ENCODE measurements at regions not wholly inside any gene's neighbourhood (a gene's known extent, or its start where the extent isn't known, plus 50 kb on each side); places are given as distances from the start of the nearest gene placed in this dataset.

DNA sequence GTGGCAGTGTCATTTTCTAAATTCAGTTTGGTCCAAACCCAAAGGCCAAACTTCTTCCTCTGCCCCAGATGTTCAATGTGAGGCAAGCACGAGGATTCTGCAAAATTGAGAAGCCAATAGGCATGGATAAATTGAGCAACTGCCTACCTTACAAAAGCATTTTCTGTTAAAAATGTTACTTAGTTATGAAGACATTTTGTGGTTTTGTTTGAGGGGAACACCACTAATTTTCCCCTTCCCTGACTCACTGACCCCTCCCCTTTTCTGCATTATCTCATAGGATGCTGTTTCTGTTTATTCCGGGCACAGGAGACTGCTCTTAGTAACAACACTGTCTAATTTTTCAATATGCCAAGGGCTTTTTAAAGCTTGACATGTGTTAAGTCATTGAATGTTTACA, 462.8 kb downstream of the INSC start:
- Histone ChIP-seq H3K27me3 (ENCODE audit: control insufficient read depth in 1 of 2, insufficient read depth in 2 of 2, low read length in 2 of 2) (no peaks in the 10 kb centered on the region), H3K36me3 (replicated peaks in 1 of 2; ENCODE audit: control insufficient read depth in 1 of 2, insufficient read depth in 2 of 2, low read length in 2 of 2) (no peaks in the 10 kb centered on the region), H3K9me3 (ENCODE audit: low read length) (no peaks in the 10 kb centered on the region), H3K79me2 (ENCODE audit: insufficient read depth, low read length) (no peaks in the 10 kb centered on the region), H2AFZ (ENCODE audit: low read length) (no peak overlapping the region), H3K9ac (ENCODE audit: insufficient read depth, low read depth, low read length) (no peak overlapping the region), H3K4me3 (replicated peaks in 1 of 3; ENCODE audit: insufficient read depth in 1 of 3, low read depth in 2 of 3, low read length in 3 of 3) (no peak overlapping the region), H3K27ac (ENCODE audit: extremely low read length, insufficient read depth, low read length) (no peak overlapping the region), H3K4me2 (ENCODE audit: low read depth, low read length) (no peak overlapping the region), H4K20me1 (ENCODE audit: insufficient read depth, low read length) (no peaks in the 10 kb centered on the region), H3K4me1 (ENCODE audit: insufficient read depth, low read length) (no peaks in the 10 kb centered on the region)
- FAIRE-seq (no peak), DNase-seq (ENCODE audit: low spot score) (no peak), ATAC-seq (no peak)
- TF ChIP-seq, protein P1, sequence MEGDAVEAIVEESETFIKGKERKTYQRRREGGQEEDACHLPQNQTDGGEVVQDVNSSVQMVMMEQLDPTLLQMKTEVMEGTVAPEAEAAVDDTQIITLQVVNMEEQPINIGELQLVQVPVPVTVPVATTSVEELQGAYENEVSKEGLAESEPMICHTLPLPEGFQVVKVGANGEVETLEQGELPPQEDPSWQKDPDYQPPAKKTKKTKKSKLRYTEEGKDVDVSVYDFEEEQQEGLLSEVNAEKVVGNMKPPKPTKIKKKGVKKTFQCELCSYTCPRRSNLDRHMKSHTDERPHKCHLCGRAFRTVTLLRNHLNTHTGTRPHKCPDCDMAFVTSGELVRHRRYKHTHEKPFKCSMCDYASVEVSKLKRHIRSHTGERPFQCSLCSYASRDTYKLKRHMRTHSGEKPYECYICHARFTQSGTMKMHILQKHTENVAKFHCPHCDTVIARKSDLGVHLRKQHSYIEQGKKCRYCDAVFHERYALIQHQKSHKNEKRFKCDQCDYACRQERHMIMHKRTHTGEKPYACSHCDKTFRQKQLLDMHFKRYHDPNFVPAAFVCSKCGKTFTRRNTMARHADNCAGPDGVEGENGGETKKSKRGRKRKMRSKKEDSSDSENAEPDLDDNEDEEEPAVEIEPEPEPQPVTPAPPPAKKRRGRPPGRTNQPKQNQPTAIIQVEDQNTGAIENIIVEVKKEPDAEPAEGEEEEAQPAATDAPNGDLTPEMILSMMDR (CRISPR knock-in tag; IDR thresholded peaks at IDR 0.05): no peak
- TF ChIP-seq ZBTB20 (CRISPR knock-in tag; IDR thresholded peaks at IDR 0.05; ENCODE audit: borderline replicate concordance, low read depth): no peak
- no peak for TF ChIP-seq HDAC6 (IDR thresholded peaks at IDR 0.05; ENCODE audit: low read depth, low read length)
- no peak for TF ChIP-seq SATB2 (CRISPR knock-in tag; IDR thresholded peaks at IDR 0.05)
- TF ChIP-seq ZNF747 (CRISPR knock-in tag; IDR thresholded peaks at IDR 0.05; ENCODE audit: borderline replicate concordance): no peak
- TF ChIP-seq HNF4A (CRISPR knock-in tag; IDR thresholded peaks at IDR 0.05): no peak
- TF ChIP-seq, protein P2, sequence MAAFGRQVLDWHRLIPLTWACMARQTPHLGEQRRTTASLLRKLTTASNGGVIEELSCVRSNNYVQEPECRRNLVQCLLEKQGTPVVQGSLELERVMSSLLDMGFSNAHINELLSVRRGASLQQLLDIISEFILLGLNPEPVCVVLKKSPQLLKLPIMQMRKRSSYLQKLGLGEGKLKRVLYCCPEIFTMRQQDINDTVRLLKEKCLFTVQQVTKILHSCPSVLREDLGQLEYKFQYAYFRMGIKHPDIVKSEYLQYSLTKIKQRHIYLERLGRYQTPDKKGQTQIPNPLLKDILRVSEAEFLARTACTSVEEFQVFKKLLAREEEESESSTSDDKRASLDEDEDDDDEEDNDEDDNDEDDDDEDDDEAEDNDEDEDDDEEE (CRISPR knock-in tag; IDR thresholded peaks at IDR 0.05): no peak
- TF ChIP-seq HDAC2 (CRISPR knock-in tag; IDR thresholded peaks at IDR 0.05): no peak
- no peak for TF ChIP-seq IKZF1 (IDR thresholded peaks at IDR 0.05)
- TF ChIP-seq REL (CRISPR knock-in tag; conservative IDR thresholded peaks at IDR 0.05): no peak
- TF ChIP-seq, protein P3, sequence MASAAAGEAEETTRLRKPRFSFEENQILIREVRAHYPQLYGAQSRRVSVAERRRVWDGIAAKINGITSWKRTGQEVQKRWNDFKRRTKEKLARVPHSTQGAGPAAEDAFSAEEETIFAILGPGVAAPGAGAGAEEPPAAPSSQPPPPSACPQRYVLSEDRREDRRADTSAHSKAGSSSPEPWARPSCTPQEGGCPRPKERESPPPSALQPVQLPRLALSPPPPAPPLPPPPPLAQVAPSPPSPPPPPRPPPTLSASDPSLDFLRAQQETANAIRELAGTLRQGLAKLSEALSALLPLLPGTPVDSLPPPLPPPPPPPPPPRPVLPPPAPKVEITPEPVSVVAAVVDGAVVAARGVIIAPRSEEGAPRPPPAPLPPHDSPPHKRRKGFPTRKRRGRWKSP (CRISPR knock-in tag; IDR thresholded peaks at IDR 0.05): no peak
- no peak for TF ChIP-seq ZNF3 (CRISPR knock-in tag; IDR thresholded peaks at IDR 0.05)
- ChIA-PET CTCF (ENCODE audit: low intra/inter-chr PET ratio, low total read pairs) (no interaction called here), POLR2A (no interaction called here)
- WGBS (ENCODE audit: low lambda C conversion rate): 0% methylated on average over 2 of the region's 2 CpGs
- BruUV-seq (replicated peaks): no TSS peak
- in situ Hi-C loops (cut with HindIII; ENCODE audit: extremely low pct_ligation_motif_present, low pct_unique_long_range_greater_than_20kb) (no loop called here), intact Hi-C loops (cut with micrococcal nuclease; ENCODE audit: unreplicated experiment) (no loop called here)
